Stimulated activated memory B cell treated with anti-CD40 and anti-IgM and Interleukin-4, amounts not matched to agents 10 μg/mL and 1 μg/mL and 100 μg/mL, for 72 hours (primary cell): ENCODE measurements at regions not wholly inside any gene's neighbourhood (a gene's known extent, or its start where the extent isn't known, plus 50 kb on each side); places are given as distances from the start of the nearest gene placed in this dataset.
"Not testable (repeated sequence)": the region's sequence is repeated elsewhere in the genome, so short reads cannot be mapped to it uniquely, and the experiment has no call there.

Source experiments
- ATAC-seq: fragments of 150-1000 bp; cut with Tn5 transposase; 2 replicates; pipeline ENCODE4 v1.10.0; 2021
- H3K27ac Mint-ChIP-seq: one replicate; pipeline ENCODE4 v1.8.0; 2022; ENCODE audit warnings: mild to moderate bottlenecking, mixed read lengths
- H3K27me3 Mint-ChIP-seq: one replicate; pipeline ENCODE4 v1.8.0; 2022; ENCODE audit warnings: mixed read lengths
- H3K36me3 Mint-ChIP-seq: one replicate; pipeline ENCODE4 v1.8.0; 2022; ENCODE audit warnings: mixed read lengths
- H3K4me1 Mint-ChIP-seq: one replicate; pipeline ENCODE4 v1.8.0; 2022; ENCODE audit warnings: mixed read lengths
- H3K4me3 Mint-ChIP-seq: one replicate; pipeline ENCODE4 v1.8.0; 2022; ENCODE audit warnings: mild to moderate bottlenecking, moderate library complexity, mixed read lengths
- H3K9me3 Mint-ChIP-seq: one replicate; pipeline ENCODE4 v1.8.0; 2022; ENCODE audit warnings: mixed read lengths

- Mint-ChIP-seq H3K27ac (no peak overlapping the region), H3K4me1 (no peaks in the 10 kb centered on the region), H3K27me3 (no peaks in the 10 kb centered on the region), H3K4me3 (no peak overlapping the region), H3K36me3 (no peaks in the 10 kb centered on the region), H3K9me3 (no peaks in the 10 kb centered on the region)
- ATAC-seq: no peak
Measured at GRCh38 chr18:67455890-67456501, 60.5 kb downstream of the DSEL start.

GRCh38 chr18:67453901-67454300 lies 62.6 kb downstream of the DSEL start:
- H3K36me3 Mint-ChIP-seq: no peaks in the 10 kb centered on the region
- H3K4me1 Mint-ChIP-seq: no peaks in the 10 kb centered on the region
- H3K4me3 Mint-ChIP-seq: no peak overlapping the region
- no peak overlapping the region for H3K27ac Mint-ChIP-seq
- H3K9me3 Mint-ChIP-seq: peaks cover 4% of the 10 kb centered on the region
- no peaks in the 10 kb centered on the region for H3K27me3 Mint-ChIP-seq
- ATAC-seq: no peak

- no peaks in the 10 kb centered on the region for H3K4me1 Mint-ChIP-seq
- no peaks in the 10 kb centered on the region for H3K27me3 Mint-ChIP-seq
- H3K4me3 Mint-ChIP-seq: no peak overlapping the region
- no peaks in the 10 kb centered on the region for H3K36me3 Mint-ChIP-seq
- peaks cover 10% of the 10 kb centered on the region for H3K9me3 Mint-ChIP-seq
- ATAC-seq: no peak
- H3K27ac Mint-ChIP-seq: no peak overlapping the region
Measured at GRCh38 chr18:67451960-67452359, 64.6 kb downstream of the DSEL start.

GRCh38 chr18:67451101-67451500 lies 65.4 kb downstream of the DSEL start:
- H3K4me3 Mint-ChIP-seq, H3K27ac Mint-ChIP-seq, H3K27me3 Mint-ChIP-seq, H3K9me3 Mint-ChIP-seq, ATAC-seq, H3K4me1 Mint-ChIP-seq, H3K36me3 Mint-ChIP-seq: not testable (repeated sequence)

GRCh38 chr18:67433971-67434370 lies 82.5 kb downstream of the DSEL start:
- no peaks in the 10 kb centered on the region for H3K27me3 Mint-ChIP-seq
- no peak overlapping the region for H3K27ac Mint-ChIP-seq
- no peaks in the 10 kb centered on the region for H3K4me1 Mint-ChIP-seq

GRCh38 chr18:67432806-67433205 lies 83.7 kb downstream of the DSEL start:
- H3K27me3 Mint-ChIP-seq: no peaks in the 10 kb centered on the region
- no peaks in the 10 kb centered on the region for H3K36me3 Mint-ChIP-seq
- peaks cover 7% of the 10 kb centered on the region for H3K9me3 Mint-ChIP-seq
- no peak overlapping the region for H3K4me3 Mint-ChIP-seq
- no peak for ATAC-seq
- no peaks in the 10 kb centered on the region for H3K4me1 Mint-ChIP-seq
- H3K27ac Mint-ChIP-seq: no peak overlapping the region

More at GRCh38 chr18:67433971-67434370, 82.5 kb downstream of the DSEL start:
- ATAC-seq: no peak
- Mint-ChIP-seq H3K4me3 (no peak overlapping the region), H3K36me3 (no peaks in the 10 kb centered on the region), H3K9me3 (peaks cover 7% of the 10 kb centered on the region)

- ATAC-seq: no peak
- Mint-ChIP-seq H3K36me3 (no peaks in the 10 kb centered on the region), H3K4me1 (no peaks in the 10 kb centered on the region), H3K9me3 (no peaks in the 10 kb centered on the region), H3K27ac (no peak overlapping the region), H3K27me3 (no peaks in the 10 kb centered on the region), H3K4me3 (no peak overlapping the region)
Measured at GRCh38 chr18:67428805-67429204, 87.7 kb downstream of the DSEL start.

GRCh38 chr18:67428158-67428557 lies 88.4 kb downstream of the DSEL start:
- Mint-ChIP-seq H3K4me3 (no peak overlapping the region), H3K4me1 (no peaks in the 10 kb centered on the region), H3K36me3 (no peaks in the 10 kb centered on the region), H3K27ac (no peak overlapping the region), H3K9me3 (no peaks in the 10 kb centered on the region), H3K27me3 (no peaks in the 10 kb centered on the region)
- ATAC-seq: no peak

- Mint-ChIP-seq H3K4me3 (no peak overlapping the region), H3K27me3 (no peaks in the 10 kb centered on the region), H3K9me3 (no peaks in the 10 kb centered on the region), H3K36me3 (no peaks in the 10 kb centered on the region), H3K4me1 (no peaks in the 10 kb centered on the region), H3K27ac (no peak overlapping the region)
- no peak for ATAC-seq
Measured at GRCh38 chr18:67426486-67426885, 90.0 kb downstream of the DSEL start.

GRCh38 chr18:67425672-67426071 lies 90.8 kb downstream of the DSEL start:
- ATAC-seq: no peak
- Mint-ChIP-seq H3K36me3 (no peaks in the 10 kb centered on the region), H3K4me3 (no peak overlapping the region), H3K4me1 (no peaks in the 10 kb centered on the region), H3K9me3 (no peaks in the 10 kb centered on the region), H3K27ac (no peak overlapping the region), H3K27me3 (no peaks in the 10 kb centered on the region)

GRCh38 chr18:67421651-67422050 lies 94.9 kb downstream of the DSEL start:
- Mint-ChIP-seq H3K4me1 (no peaks in the 10 kb centered on the region), H3K27ac (no peak overlapping the region)
- no peak for ATAC-seq

GRCh38 chr18:67417864-67418523 lies 98.5 kb downstream of the DSEL start:
- no peaks in the 10 kb centered on the region for H3K4me1 Mint-ChIP-seq
- peak overlapping the region; percentile 3 for H3K4me3 Mint-ChIP-seq
- no peaks in the 10 kb centered on the region for H3K27me3 Mint-ChIP-seq
- ATAC-seq: no peak
- H3K9me3 Mint-ChIP-seq: no peaks in the 10 kb centered on the region
- no peak overlapping the region for H3K27ac Mint-ChIP-seq
- H3K36me3 Mint-ChIP-seq: no peaks in the 10 kb centered on the region

More at GRCh38 chr18:67421651-67422050, 94.9 kb downstream of the DSEL start:
- Mint-ChIP-seq H3K27me3 (no peaks in the 10 kb centered on the region), H3K4me3 (no peak overlapping the region), H3K9me3 (no peaks in the 10 kb centered on the region), H3K36me3 (no peaks in the 10 kb centered on the region)

- no peak overlapping the region for H3K27ac Mint-ChIP-seq
- no peaks in the 10 kb centered on the region for H3K36me3 Mint-ChIP-seq
Measured at GRCh38 chr18:67411116-67411515, 105.4 kb downstream of the DSEL start.

GRCh38 chr18:67410075-67411070 lies 106.1 kb downstream of the DSEL start:
- Mint-ChIP-seq H3K27ac (no peak overlapping the region), H3K4me1 (no peaks in the 10 kb centered on the region), H3K36me3 (no peaks in the 10 kb centered on the region), H3K4me3 (no peak overlapping the region), H3K27me3 (no peaks in the 10 kb centered on the region), H3K9me3 (no peaks in the 10 kb centered on the region)
- ATAC-seq: no peak

More at GRCh38 chr18:67411116-67411515, 105.4 kb downstream of the DSEL start:
- ATAC-seq: no peak
- H3K4me1 Mint-ChIP-seq: no peaks in the 10 kb centered on the region
- no peaks in the 10 kb centered on the region for H3K9me3 Mint-ChIP-seq
- no peak overlapping the region for H3K4me3 Mint-ChIP-seq
- no peaks in the 10 kb centered on the region for H3K27me3 Mint-ChIP-seq

GRCh38 chr18:67408240-67408639 lies 108.3 kb downstream of the DSEL start:
- Mint-ChIP-seq H3K27ac (no peak overlapping the region), H3K9me3 (no peaks in the 10 kb centered on the region), H3K4me1 (no peaks in the 10 kb centered on the region), H3K4me3 (no peak overlapping the region), H3K27me3 (no peaks in the 10 kb centered on the region), H3K36me3 (no peaks in the 10 kb centered on the region)
- ATAC-seq: no peak
